Epidermal melanocyte (primary cell): ENCODE measurements at regions not wholly inside any gene's neighbourhood (a gene's known extent, or its start where the extent isn't known, plus 50 kb on each side); places are given as distances from the start of the nearest gene placed in this dataset.

Experiments used
- DNase-seq: peaks from one replicate; pipeline ENCODE4 v3.0.0; 2011; ENCODE audit warnings: low spot score; ENCODE audit not compliant: insufficient read length

- no peak for DNase-seq
Measured at GRCh38 chr5:77157732-77158532, 52.5 kb upstream of the PDE8B start.

GRCh38 chr5:77156379-77156778 is 54.1 kb upstream of the PDE8B start:
- peak; percentile 50 for DNase-seq

- no peak for DNase-seq
Measured at GRCh38 chr5:77155179-77155785, 55.2 kb upstream of the PDE8B start.

- no peak for DNase-seq
Measured at GRCh38 chr5:77152441-77152840, 58.0 kb upstream of the PDE8B start.

- no peak for DNase-seq
Measured at GRCh38 chr5:77151501-77151900, 59.0 kb upstream of the PDE8B start.

GRCh38 chr5:77146896-77147295 is 59.8 kb upstream of the ZBED3 start:
- DNase-seq = no peak

- DNase-seq = no peak
Measured at GRCh38 chr5:77145666-77146065, 58.6 kb upstream of the ZBED3 start.

- DNase-seq = no peak
Measured at GRCh38 chr5:77144837-77145139, 57.7 kb upstream of the ZBED3 start.

- DNase-seq = peak; percentile 72
Measured at GRCh38 chr5:77143998-77144836, 57.1 kb upstream of the ZBED3 start.

GRCh38 chr5:77140350-77140749 is 53.3 kb upstream of the ZBED3 start:
- DNase-seq = no peak

GRCh38 chr5:77139001-77139400 is 51.9 kb upstream of the ZBED3 start:
- no peak for DNase-seq
